ENCODE measurements at regions not wholly inside any gene's neighbourhood (a gene's known extent, or its start where the extent isn't known, plus 50 kb on each side); places are given as distances from the start of the nearest gene placed in this dataset.

GRCh38 chr13:79867254-79867653 is 386.3 kb downstream of the NDFIP2 start:
- FAIRE-seq (no peak), DNase-seq (ENCODE audit: low read depth, low spot score) (no peak), ATAC-seq (peak; percentile 31; the same call in 1 of the 3 replicates)
- Histone ChIP-seq H4K20me1 (ENCODE audit: control insufficient read depth, insufficient read depth) (no peaks in the 10 kb centered on the region), H3K27ac (ENCODE audit: control insufficient read depth, insufficient read depth) (no peak overlapping the region), H3K79me2 (ENCODE audit: control insufficient read depth, insufficient read depth, low read length) (no peaks in the 10 kb centered on the region), H3K9me3 (replicated peaks; ENCODE audit: control insufficient read depth, insufficient read depth, low read length) (no peaks in the 10 kb centered on the region), H2AFZ (ENCODE audit: control insufficient read depth, low read depth, low read length) (no peak overlapping the region), H3K4me1 (ENCODE audit: control insufficient read depth, insufficient read depth, low read length) (no peaks in the 10 kb centered on the region), H3K27me3 (replicated peaks in 1 of 2; ENCODE audit: control insufficient read depth in 2 of 2, insufficient read depth in 2 of 2, low read length in 1 of 2) (no peaks in the 10 kb centered on the region), H3K4me3 (no peak overlapping the region), H3K9ac (ENCODE audit: control insufficient read depth, insufficient read depth, low read length) (no peak overlapping the region), H3K4me2 (ENCODE audit: control insufficient read depth, insufficient read depth) (no peak overlapping the region), H3K36me3 (ENCODE audit: control insufficient read depth in 2 of 2, insufficient read depth in 2 of 2, low read length in 1 of 2) (no peaks in the 10 kb centered on the region)
- CTCF ChIA-PET = no interaction called here
- TF ChIP-seq BHLHE40 (IDR thresholded peaks at IDR 0.05; ENCODE audit: borderline replicate concordance in 1 of 2, low read depth in 2 of 2, low read length in 1 of 2) (no peak), E2F4 (IDR thresholded peaks at IDR 0.05; ENCODE audit: low read depth, low read length) (no peak), MXI1 (IDR thresholded peaks at IDR 0.05; ENCODE audit: low read depth, low read length) (no peak), RCOR1 (conservative IDR thresholded peaks at IDR 0.05; ENCODE audit: low read depth, low read length) (no peak)
- in situ Hi-C loops (cut with MboI) (no loop called here), intact Hi-C loops (cut with micrococcal nuclease; ENCODE audit: unreplicated experiment) (no loop called here)
- RAD21 ChIA-PET (ENCODE audit: unreplicated experiment) = no interaction called here
- POLR2A ChIA-PET = no interaction called here
- BruUV-seq (replicated peaks) = no TSS peak
- SMC1A ChIA-PET (ENCODE audit: uncharacterized antibody, unreplicated experiment) = interaction anchor here (1.7 kb wide), 1 partner anchor 32 kb away, joined by 3 read pairs; no protein-coding TSS in a partner anchor
- 0% methylated on average over 1 of the region's 1 CpG for WGBS (ENCODE audit: insufficient coverage, insufficient replicate concordance, low lambda C conversion rate, missing lambda C conversion rate)

- intact Hi-C loops (cut with micrococcal nuclease; ENCODE audit: unreplicated experiment) (no loop called here), in situ Hi-C loops (cut with MboI) (no loop called here)
- H3K9ac ChIP-seq (ENCODE audit: control insufficient read depth, insufficient read depth, low read length) = no peak overlapping the region
- no peak overlapping the region for H3K4me2 ChIP-seq (ENCODE audit: control insufficient read depth, insufficient read depth)
- ChIA-PET SMC1A (ENCODE audit: uncharacterized antibody, unreplicated experiment) (interaction anchor here (1.7 kb wide), 1 partner anchor 31 kb away, joined by 3 read pairs; no protein-coding TSS in a partner anchor), POLR2A (no interaction called here), RAD21 (ENCODE audit: unreplicated experiment) (no interaction called here), CTCF (no interaction called here)
- FAIRE-seq (no peak), ATAC-seq (no peak), DNase-seq (ENCODE audit: low read depth, low spot score) (no peak)
- no peak overlapping the region for H3K4me3 ChIP-seq
- no peaks in the 10 kb centered on the region for H4K20me1 ChIP-seq (ENCODE audit: control insufficient read depth, insufficient read depth)
- no peak overlapping the region for H2AFZ ChIP-seq (ENCODE audit: control insufficient read depth, low read depth, low read length)
- 0% methylated on average over 2 of the region's 2 CpGs for WGBS (ENCODE audit: insufficient coverage, insufficient replicate concordance, low lambda C conversion rate, missing lambda C conversion rate)
- H3K27ac ChIP-seq (ENCODE audit: control insufficient read depth, insufficient read depth) = no peak overlapping the region
- H3K36me3 ChIP-seq (ENCODE audit: control insufficient read depth in 2 of 2, insufficient read depth in 2 of 2, low read length in 1 of 2) = no peaks in the 10 kb centered on the region
- no peaks in the 10 kb centered on the region for H3K9me3 ChIP-seq (replicated peaks; ENCODE audit: control insufficient read depth, insufficient read depth, low read length)
- no peaks in the 10 kb centered on the region for H3K27me3 ChIP-seq (replicated peaks in 1 of 2; ENCODE audit: control insufficient read depth in 2 of 2, insufficient read depth in 2 of 2, low read length in 1 of 2)
- no peaks in the 10 kb centered on the region for H3K79me2 ChIP-seq (ENCODE audit: control insufficient read depth, insufficient read depth, low read length)
- no TSS peak for BruUV-seq (replicated peaks)
- H3K4me1 ChIP-seq (ENCODE audit: control insufficient read depth, insufficient read depth, low read length) = no peaks in the 10 kb centered on the region
- TF ChIP-seq, protein P1, sequence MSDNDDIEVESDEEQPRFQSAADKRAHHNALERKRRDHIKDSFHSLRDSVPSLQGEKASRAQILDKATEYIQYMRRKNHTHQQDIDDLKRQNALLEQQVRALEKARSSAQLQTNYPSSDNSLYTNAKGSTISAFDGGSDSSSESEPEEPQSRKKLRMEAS (IDR thresholded peaks at IDR 0.05; ENCODE audit: low read depth, low read length) = no peak
- no peak for TF ChIP-seq SRF (IDR thresholded peaks at IDR 0.05; ENCODE audit: low read depth in 2 of 2, low read length in 2 of 2)
- TF ChIP-seq DPF2 (IDR thresholded peaks at IDR 0.05) = no peak
- no peak for TF ChIP-seq EGR1 (IDR thresholded peaks at IDR 0.05; ENCODE audit: borderline replicate concordance in 1 of 2, low read depth in 2 of 2, low read length in 2 of 2)
- TF ChIP-seq USF1 (IDR thresholded peaks at IDR 0.05; ENCODE audit: borderline replicate concordance, extremely low read length, insufficient read depth, low read depth, low read length) = no peak
- TF ChIP-seq TARDBP (IDR thresholded peaks at IDR 0.05; ENCODE audit: borderline replicate concordance) = no peak
- TF ChIP-seq SMAD5 (IDR thresholded peaks at IDR 0.05; ENCODE audit: low read depth) = no peak
- no peak for TF ChIP-seq HDAC6 (IDR thresholded peaks at IDR 0.05; ENCODE audit: unreplicated experiment)
- TF ChIP-seq ZNF207 (IDR thresholded peaks at IDR 0.05; ENCODE audit: borderline replicate concordance) = no peak
- no peak for TF ChIP-seq ETV6 (conservative IDR thresholded peaks at IDR 0.05 in 1 of 2, IDR thresholded peaks at IDR 0.05 in 1 of 2; ENCODE audit: borderline replicate concordance in 1 of 2, low read depth in 1 of 2)
- no peak for TF ChIP-seq STAT3 (IDR thresholded peaks at IDR 0.05; ENCODE audit: low read depth, low read length)
- TF ChIP-seq POLR2A (IDR thresholded peaks at IDR 0.05; ENCODE audit: low read depth, low read length) = no peak
- TF ChIP-seq NR2C2 (IDR thresholded peaks at IDR 0.05; ENCODE audit: borderline replicate concordance, control insufficient read depth, insufficient read length, low read depth) = no peak
- TF ChIP-seq FOXK2 (IDR thresholded peaks at IDR 0.05) = no peak
Measured at GRCh38 chr13:79866436-79866835, 385.5 kb downstream of the NDFIP2 start.

Data from GM12878 (cell line).